ENCODE measurements at regions not wholly inside any gene's neighbourhood (a gene's known extent, or its start where the extent isn't known, plus 50 kb on each side); places are given as distances from the start of the nearest gene placed in this dataset.

DNA sequence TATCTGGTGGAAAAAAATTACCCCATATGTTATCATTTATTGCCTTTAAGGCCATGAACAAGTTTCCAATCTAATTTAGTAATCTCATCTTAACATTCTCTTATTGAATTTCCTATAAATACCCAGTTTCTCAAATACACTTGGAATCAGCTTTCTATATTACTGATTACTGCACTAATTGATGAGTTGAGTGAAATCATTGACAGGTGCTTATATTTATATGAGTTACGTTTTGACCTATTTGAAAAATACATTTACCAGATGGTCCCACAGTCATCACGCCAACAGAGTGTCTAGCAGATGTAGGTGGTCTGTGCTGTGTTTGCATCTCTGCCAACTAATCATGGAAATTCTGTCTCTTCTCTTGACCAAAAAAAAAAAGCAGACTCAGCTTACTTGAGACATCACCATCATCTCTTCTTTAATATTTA is 307.3 kb upstream of the NREP start:
- no peak for DNase-seq (ENCODE audit: extremely low read depth, low read depth)
- TF ChIP-seq, protein P1, sequence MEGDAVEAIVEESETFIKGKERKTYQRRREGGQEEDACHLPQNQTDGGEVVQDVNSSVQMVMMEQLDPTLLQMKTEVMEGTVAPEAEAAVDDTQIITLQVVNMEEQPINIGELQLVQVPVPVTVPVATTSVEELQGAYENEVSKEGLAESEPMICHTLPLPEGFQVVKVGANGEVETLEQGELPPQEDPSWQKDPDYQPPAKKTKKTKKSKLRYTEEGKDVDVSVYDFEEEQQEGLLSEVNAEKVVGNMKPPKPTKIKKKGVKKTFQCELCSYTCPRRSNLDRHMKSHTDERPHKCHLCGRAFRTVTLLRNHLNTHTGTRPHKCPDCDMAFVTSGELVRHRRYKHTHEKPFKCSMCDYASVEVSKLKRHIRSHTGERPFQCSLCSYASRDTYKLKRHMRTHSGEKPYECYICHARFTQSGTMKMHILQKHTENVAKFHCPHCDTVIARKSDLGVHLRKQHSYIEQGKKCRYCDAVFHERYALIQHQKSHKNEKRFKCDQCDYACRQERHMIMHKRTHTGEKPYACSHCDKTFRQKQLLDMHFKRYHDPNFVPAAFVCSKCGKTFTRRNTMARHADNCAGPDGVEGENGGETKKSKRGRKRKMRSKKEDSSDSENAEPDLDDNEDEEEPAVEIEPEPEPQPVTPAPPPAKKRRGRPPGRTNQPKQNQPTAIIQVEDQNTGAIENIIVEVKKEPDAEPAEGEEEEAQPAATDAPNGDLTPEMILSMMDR (IDR thresholded peaks at IDR 0.05; ENCODE audit: low read depth, low read length) = no peak

DNA sequence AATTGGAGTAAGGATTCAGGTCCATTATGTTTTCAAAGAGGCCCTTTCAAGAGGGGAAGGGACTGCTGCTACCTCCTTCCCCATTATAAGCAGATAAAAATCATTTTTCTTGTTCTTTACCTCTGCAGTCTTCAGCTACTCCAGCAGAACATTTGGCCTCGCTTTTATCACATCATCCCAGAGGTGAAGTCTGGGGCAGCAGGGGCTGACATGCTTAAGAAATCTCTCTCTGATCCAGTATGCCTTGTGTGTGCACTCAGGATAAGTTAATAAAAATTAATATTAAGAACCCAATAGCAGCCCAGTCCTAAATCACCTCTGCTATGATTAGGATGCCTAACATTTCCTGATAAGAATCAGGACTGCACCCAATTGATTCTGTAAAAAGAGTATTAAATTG is 306.9 kb upstream of the NREP start:
- TF ChIP-seq, protein P1 (IDR thresholded peaks at IDR 0.05; ENCODE audit: low read depth, low read length) = no peak

DNA sequence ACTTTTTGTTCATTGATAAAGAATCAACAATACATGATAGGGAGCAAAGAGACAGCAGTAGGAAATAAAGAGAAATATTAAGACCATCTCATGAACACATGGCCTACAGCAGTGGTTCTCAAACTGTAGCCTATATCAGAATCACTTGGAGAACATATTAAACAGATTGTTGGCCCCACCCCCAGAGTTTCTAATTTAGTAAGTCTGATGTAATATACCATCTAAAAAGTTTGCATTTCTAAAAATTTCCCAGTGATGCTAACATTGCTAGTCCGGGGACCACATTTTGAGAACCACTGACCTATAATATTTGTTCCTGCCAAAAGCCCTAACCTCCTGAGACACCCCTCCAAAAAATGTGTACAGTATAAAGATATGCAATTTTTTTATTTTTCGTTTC is 306.2 kb upstream of the NREP start:
- TF ChIP-seq, protein P1 (IDR thresholded peaks at IDR 0.05; ENCODE audit: low read depth, low read length) = no peak
- no peak for DNase-seq (ENCODE audit: extremely low read depth, low read depth)

More for the DNA sequence above, 306.9 kb upstream of the NREP start:
- no peak for DNase-seq (ENCODE audit: extremely low read depth, low read depth)

DNA sequence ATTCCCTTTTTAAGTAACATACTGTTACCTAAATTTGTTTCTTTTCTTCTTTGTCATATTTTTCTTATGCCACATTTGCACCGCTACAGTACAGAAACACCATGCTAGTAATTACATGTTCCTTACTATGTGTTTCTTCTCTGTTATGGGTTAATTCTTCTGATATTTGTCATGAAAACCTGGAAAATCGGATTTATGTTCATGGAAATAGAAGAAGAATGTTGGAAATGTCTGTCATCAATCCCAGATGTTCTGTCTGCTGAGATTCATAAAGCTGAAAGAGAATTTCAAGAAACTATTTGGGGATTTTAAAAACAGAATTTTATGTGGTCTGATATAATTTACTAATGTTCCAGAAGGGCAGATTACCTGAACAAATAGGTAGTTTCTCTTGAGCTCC is 305.2 kb upstream of the NREP start:
- no peak for DNase-seq (ENCODE audit: extremely low read depth, low read depth)
- TF ChIP-seq, protein P1 (IDR thresholded peaks at IDR 0.05; ENCODE audit: low read depth, low read length) = no peak

DNA sequence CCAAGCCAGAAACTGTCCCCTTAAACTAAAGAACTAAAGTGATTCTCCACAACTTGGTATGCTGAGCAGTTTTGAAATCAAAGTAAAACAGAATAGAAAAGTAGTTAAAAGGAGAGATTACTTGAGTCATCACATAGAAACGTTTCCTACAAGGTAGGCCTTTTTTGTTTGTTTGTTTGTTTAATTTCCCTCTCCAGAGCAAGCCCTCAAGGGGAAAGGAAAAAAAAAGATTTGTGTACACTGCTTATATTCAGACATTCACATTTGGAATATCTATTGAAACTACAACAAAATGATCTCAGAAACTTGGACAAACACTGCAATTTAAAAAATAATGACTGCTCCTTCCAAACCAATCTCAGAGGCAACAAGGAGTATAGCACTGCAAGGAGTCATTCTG is 304.7 kb upstream of the NREP start:
- DNase-seq (ENCODE audit: extremely low read depth, low read depth) = no peak

DNA sequence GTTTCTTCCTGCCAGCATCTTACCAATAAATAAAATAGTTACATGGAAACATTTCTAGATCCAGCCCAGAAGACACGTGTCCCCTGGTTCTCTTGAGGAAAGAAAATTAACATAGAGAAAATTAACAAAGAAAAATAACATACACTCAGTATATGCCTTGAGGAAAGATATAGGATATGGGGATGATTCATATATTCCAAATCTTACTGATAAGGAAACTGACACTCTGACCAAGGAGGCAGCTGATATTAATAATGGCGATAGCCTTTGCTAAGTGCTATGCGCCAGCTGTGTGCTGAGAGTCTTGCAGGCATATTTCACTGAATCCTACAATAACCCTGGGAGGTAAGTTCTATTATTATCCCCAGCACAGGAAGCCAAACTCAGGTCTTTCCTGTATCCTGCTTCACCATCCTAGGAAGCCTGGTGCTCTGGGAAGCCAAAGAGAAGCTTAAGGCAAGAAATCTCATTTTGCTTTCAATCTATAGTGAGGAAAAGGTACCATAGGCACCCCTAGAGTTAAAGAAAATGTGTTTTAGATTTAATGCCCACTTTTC is 302.7 kb upstream of the NREP start:
- DNase-seq (ENCODE audit: extremely low read depth, low read depth) = no peak

More for the DNA sequence above, 304.7 kb upstream of the NREP start:
- TF ChIP-seq, protein P1 (IDR thresholded peaks at IDR 0.05; ENCODE audit: low read depth, low read length) = no peak

DNA sequence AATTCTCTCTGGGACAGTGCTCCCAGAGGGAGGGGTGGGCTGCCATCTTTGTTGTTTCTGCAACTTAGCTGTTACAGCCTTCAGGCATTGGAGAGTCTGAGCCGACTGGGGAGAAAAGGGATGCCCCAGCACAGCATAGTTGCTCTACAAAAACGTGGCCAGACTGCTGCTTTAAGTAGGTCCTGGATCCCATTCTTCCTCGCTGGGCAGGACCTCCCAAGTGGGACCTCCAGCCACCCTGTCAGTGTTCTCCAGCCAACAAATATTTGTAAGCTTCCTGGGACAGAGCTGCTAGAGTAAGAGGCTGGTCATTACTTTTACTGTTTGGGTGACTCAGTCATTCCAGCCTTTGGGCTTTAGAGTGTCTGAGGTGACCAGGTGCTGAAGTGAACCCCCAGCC is 292.7 kb upstream of the NREP start:
- TF ChIP-seq, protein P1 (IDR thresholded peaks at IDR 0.05; ENCODE audit: low read depth, low read length) = no peak
- no peak for DNase-seq (ENCODE audit: extremely low read depth, low read depth)

More for the DNA sequence above, 302.7 kb upstream of the NREP start:
- TF ChIP-seq, protein P1 (IDR thresholded peaks at IDR 0.05; ENCODE audit: low read depth, low read length) = no peak
